Tibial nerve (tissue), 4 donors: ENCODE measurements at regions not wholly inside any gene's neighbourhood (a gene's known extent, or its start where the extent isn't known, plus 50 kb on each side); places are given as distances from the start of the nearest gene placed in this dataset.

Experiments
- CTCF ChIP-seq, 5 experiments: fragments of 200-600 bp in 3 of 5; fragments of 450-650 bp in 2 of 5; sonication (generic) in 3 of 5; IDR thresholded peaks; one replicate each; pipeline ENCODE4 v1.5.1; 2016 to 2019; ENCODE audit warnings: antibody characterized with exemption in 5 of 5, mild to moderate bottlenecking in 3 of 5, moderate library complexity in 2 of 5
- EP300 ChIP-seq, 2 donors: sonication (generic); formaldehyde crosslinking; IDR thresholded peaks; one replicate each; pipeline ENCODE4 v1.6.1; 2017; ENCODE audit warnings: antibody characterized with exemption in 2 of 2, mild to moderate bottlenecking in 1 of 2
- POLR2A ChIP-seq, 2 donors: fragments of 450-650 bp; IDR thresholded peaks; one replicate each; pipeline ENCODE4 v1.6.1; 2017; ENCODE audit warnings: antibody characterized with exemption in 2 of 2, mild to moderate bottlenecking in 2 of 2, moderate library complexity in 2 of 2

GRCh38 chr5:92320446-92320845, 937.3 kb upstream of the ARRDC3 start:
- TF ChIP-seq POLR2A (IDR thresholded peaks at IDR 0.05) (no peak), CTCF (IDR thresholded peaks at IDR 0.05) (no peak), EP300 (IDR thresholded peaks at IDR 0.05) (no peak)
